ENCODE measurements at regions not wholly inside any gene's neighbourhood (a gene's known extent, or its start where the extent isn't known, plus 50 kb on each side); places are given as distances from the start of the nearest gene placed in this dataset.

GRCh38 chr4:136113921-136114320, 1418.4 kb downstream of the PCDH18 start:
- H3K4me2 ChIP-seq (ENCODE audit: low read length) = no peak overlapping the region
- H3K79me2 ChIP-seq (ENCODE audit: control insufficient read depth, low read length) = no peaks in the 10 kb centered on the region
- H3F3A ChIP-seq (ENCODE audit: control insufficient read depth, insufficient read depth) = no peaks in the 10 kb centered on the region
- no peaks in the 10 kb centered on the region for H3K36me3 ChIP-seq (ENCODE audit: control insufficient read depth, low read length)
- H3K4me1 ChIP-seq (ENCODE audit: control insufficient read depth, low read length) = no peaks in the 10 kb centered on the region
- H3K27me3 ChIP-seq (ENCODE audit: control insufficient read depth, low read length) = no peaks in the 10 kb centered on the region
- no peaks in the 10 kb centered on the region for H3K9me3 ChIP-seq (ENCODE audit: control insufficient read depth, insufficient read depth, low read length)
- TF ChIP-seq, protein P1, sequence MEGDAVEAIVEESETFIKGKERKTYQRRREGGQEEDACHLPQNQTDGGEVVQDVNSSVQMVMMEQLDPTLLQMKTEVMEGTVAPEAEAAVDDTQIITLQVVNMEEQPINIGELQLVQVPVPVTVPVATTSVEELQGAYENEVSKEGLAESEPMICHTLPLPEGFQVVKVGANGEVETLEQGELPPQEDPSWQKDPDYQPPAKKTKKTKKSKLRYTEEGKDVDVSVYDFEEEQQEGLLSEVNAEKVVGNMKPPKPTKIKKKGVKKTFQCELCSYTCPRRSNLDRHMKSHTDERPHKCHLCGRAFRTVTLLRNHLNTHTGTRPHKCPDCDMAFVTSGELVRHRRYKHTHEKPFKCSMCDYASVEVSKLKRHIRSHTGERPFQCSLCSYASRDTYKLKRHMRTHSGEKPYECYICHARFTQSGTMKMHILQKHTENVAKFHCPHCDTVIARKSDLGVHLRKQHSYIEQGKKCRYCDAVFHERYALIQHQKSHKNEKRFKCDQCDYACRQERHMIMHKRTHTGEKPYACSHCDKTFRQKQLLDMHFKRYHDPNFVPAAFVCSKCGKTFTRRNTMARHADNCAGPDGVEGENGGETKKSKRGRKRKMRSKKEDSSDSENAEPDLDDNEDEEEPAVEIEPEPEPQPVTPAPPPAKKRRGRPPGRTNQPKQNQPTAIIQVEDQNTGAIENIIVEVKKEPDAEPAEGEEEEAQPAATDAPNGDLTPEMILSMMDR (IDR thresholded peaks at IDR 0.05; ENCODE audit: low read depth, low read length, poor library complexity, severe bottlenecking) = no peak
- TF ChIP-seq EZH2phosphoT487 (IDR thresholded peaks at IDR 0.05; ENCODE audit: borderline replicate concordance, low read length) = no peak
- H4K20me1 ChIP-seq (ENCODE audit: control insufficient read depth, insufficient read depth, low read depth, low read length) = no peaks in the 10 kb centered on the region
- H3K9me2 ChIP-seq (replicated peaks; ENCODE audit: control insufficient read depth, low read length) = no peaks in the 10 kb centered on the region
- H3K27ac ChIP-seq (ENCODE audit: low read depth, low read length) = no peak overlapping the region
- H3K4me3 ChIP-seq (ENCODE audit: low read length) = no peak overlapping the region

- no peaks in the 10 kb centered on the region for H3K9me3 ChIP-seq (ENCODE audit: control insufficient read depth, insufficient read depth, low read length)
- no peak overlapping the region for H3K27ac ChIP-seq (ENCODE audit: low read depth, low read length)
- no peaks in the 10 kb centered on the region for H3K4me1 ChIP-seq (ENCODE audit: control insufficient read depth, low read length)
- no peaks in the 10 kb centered on the region for H3K36me3 ChIP-seq (ENCODE audit: control insufficient read depth, low read length)
- no peak overlapping the region for H3K4me2 ChIP-seq (ENCODE audit: low read length)
- TF ChIP-seq EZH2phosphoT487 (IDR thresholded peaks at IDR 0.05; ENCODE audit: borderline replicate concordance, low read length) = no peak
- TF ChIP-seq, protein P1 (IDR thresholded peaks at IDR 0.05; ENCODE audit: low read depth, low read length, poor library complexity, severe bottlenecking) = no peak
- no peaks in the 10 kb centered on the region for H3K9me2 ChIP-seq (replicated peaks; ENCODE audit: control insufficient read depth, low read length)
- H4K20me1 ChIP-seq (ENCODE audit: control insufficient read depth, insufficient read depth, low read depth, low read length) = no peaks in the 10 kb centered on the region
- H3K79me2 ChIP-seq (ENCODE audit: control insufficient read depth, low read length) = no peaks in the 10 kb centered on the region
- H3K4me3 ChIP-seq (ENCODE audit: low read length) = no peak overlapping the region
- no peaks in the 10 kb centered on the region for H3F3A ChIP-seq (ENCODE audit: control insufficient read depth, insufficient read depth)
- H3K27me3 ChIP-seq (ENCODE audit: control insufficient read depth, low read length) = no peaks in the 10 kb centered on the region
These were observed 1420.2 kb downstream of the PCDH18 start for GRCh38 chr4:136112116-136112515.

DNA sequence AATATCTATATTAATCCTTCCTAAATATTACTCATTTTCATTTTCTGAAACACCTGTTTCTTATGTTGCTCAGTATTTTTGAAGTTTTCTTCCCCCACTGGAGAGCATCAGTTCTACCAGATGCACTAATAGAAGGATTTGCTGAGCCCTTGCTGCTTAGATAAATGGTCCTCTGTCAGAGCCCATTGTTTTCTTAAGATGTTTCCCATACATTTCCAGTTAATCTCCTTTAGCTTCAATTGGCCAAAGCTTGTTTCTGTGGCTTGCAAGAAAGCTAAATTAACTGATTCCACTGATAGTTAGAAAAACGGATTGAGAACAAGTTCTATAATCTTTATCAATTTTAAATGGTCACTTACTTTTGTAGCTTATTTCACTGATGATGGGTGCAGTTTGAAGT, 1425.5 kb downstream of the PCDH18 start:
- Histone ChIP-seq H3K9me2 (replicated peaks; ENCODE audit: control insufficient read depth, low read length) (no peaks in the 10 kb centered on the region), H3K36me3 (ENCODE audit: control insufficient read depth, low read length) (no peaks in the 10 kb centered on the region), H3F3A (ENCODE audit: control insufficient read depth, insufficient read depth) (no peaks in the 10 kb centered on the region), H3K27me3 (ENCODE audit: control insufficient read depth, low read length) (no peaks in the 10 kb centered on the region), H3K4me1 (ENCODE audit: control insufficient read depth, low read length) (no peaks in the 10 kb centered on the region), H4K20me1 (ENCODE audit: control insufficient read depth, insufficient read depth, low read depth, low read length) (no peaks in the 10 kb centered on the region), H3K79me2 (ENCODE audit: control insufficient read depth, low read length) (no peaks in the 10 kb centered on the region), H3K9me3 (ENCODE audit: control insufficient read depth, insufficient read depth, low read length) (no peaks in the 10 kb centered on the region), H3K4me2 (ENCODE audit: low read length) (no peak overlapping the region), H3K27ac (ENCODE audit: low read depth, low read length) (no peak overlapping the region), H3K4me3 (ENCODE audit: low read length) (no peak overlapping the region)
- TF ChIP-seq, protein P1 (IDR thresholded peaks at IDR 0.05; ENCODE audit: low read depth, low read length, poor library complexity, severe bottlenecking) = no peak
- no peak for TF ChIP-seq EZH2phosphoT487 (IDR thresholded peaks at IDR 0.05; ENCODE audit: borderline replicate concordance, low read length)

GRCh38 chr4:136103616-136104015, 1428.7 kb downstream of the PCDH18 start:
- Histone ChIP-seq H3K4me1 (ENCODE audit: control insufficient read depth, low read length) (no peaks in the 10 kb centered on the region), H3K4me3 (ENCODE audit: low read length) (no peak overlapping the region), H3K79me2 (ENCODE audit: control insufficient read depth, low read length) (no peaks in the 10 kb centered on the region), H4K20me1 (ENCODE audit: control insufficient read depth, insufficient read depth, low read depth, low read length) (no peaks in the 10 kb centered on the region), H3F3A (ENCODE audit: control insufficient read depth, insufficient read depth) (no peaks in the 10 kb centered on the region), H3K9me2 (replicated peaks; ENCODE audit: control insufficient read depth, low read length) (no peaks in the 10 kb centered on the region), H3K27me3 (ENCODE audit: control insufficient read depth, low read length) (no peaks in the 10 kb centered on the region), H3K27ac (ENCODE audit: low read depth, low read length) (no peak overlapping the region), H3K36me3 (ENCODE audit: control insufficient read depth, low read length) (no peaks in the 10 kb centered on the region), H3K9me3 (ENCODE audit: control insufficient read depth, insufficient read depth, low read length) (no peaks in the 10 kb centered on the region; the same call in 1 of the 2 replicates), H3K4me2 (ENCODE audit: low read length) (no peak overlapping the region)
- no peak for TF ChIP-seq EZH2phosphoT487 (IDR thresholded peaks at IDR 0.05; ENCODE audit: borderline replicate concordance, low read length)
